GM12872 (cell line): ENCODE measurements at regions not wholly inside any gene's neighbourhood (a gene's known extent, or its start where the extent isn't known, plus 50 kb on each side); places are given as distances from the start of the nearest gene placed in this dataset.

Source experiments
- TF ChIP-seq, protein P1 (sequence below): IDR thresholded peaks from 3 replicates; pipeline ENCODE4 v1.5.1; 2011; ENCODE audit warnings: low read depth, mild to moderate bottlenecking, low read length, moderate library complexity; ENCODE audit not compliant: insufficient read depth

DNA sequence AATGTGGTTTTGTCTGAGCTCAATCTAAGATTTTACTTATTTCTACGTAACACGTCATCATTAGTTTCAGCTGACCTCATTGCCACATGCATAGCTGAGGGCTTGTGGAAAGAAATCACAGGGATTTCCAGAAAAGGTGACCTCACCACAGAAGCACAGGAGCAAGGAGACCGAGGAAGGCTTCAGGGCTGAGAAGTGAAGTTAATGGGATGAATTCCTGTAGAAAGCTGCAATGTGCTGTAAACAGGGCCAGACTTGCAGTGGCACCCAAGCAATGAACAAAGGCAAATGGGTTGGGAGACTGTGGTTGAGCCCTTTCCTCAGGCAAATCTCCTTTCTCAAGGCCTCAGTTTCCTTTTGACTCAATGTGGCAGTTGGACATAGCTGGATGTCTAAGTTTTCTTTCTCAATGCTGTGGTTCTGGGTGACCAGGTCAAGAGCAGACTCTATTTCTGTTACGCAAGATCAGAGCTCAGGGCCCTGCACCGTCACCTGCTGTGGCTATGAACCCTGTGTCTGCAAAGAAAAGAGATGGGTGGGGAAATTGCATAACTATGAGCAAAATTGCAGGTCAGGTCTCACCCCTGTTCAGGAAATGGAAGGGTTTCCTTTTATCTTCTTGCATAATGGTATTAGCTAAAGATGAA lies 252.2 kb upstream of the TBL1XR1 start:
- TF ChIP-seq, protein P1, sequence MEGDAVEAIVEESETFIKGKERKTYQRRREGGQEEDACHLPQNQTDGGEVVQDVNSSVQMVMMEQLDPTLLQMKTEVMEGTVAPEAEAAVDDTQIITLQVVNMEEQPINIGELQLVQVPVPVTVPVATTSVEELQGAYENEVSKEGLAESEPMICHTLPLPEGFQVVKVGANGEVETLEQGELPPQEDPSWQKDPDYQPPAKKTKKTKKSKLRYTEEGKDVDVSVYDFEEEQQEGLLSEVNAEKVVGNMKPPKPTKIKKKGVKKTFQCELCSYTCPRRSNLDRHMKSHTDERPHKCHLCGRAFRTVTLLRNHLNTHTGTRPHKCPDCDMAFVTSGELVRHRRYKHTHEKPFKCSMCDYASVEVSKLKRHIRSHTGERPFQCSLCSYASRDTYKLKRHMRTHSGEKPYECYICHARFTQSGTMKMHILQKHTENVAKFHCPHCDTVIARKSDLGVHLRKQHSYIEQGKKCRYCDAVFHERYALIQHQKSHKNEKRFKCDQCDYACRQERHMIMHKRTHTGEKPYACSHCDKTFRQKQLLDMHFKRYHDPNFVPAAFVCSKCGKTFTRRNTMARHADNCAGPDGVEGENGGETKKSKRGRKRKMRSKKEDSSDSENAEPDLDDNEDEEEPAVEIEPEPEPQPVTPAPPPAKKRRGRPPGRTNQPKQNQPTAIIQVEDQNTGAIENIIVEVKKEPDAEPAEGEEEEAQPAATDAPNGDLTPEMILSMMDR: no peak

DNA sequence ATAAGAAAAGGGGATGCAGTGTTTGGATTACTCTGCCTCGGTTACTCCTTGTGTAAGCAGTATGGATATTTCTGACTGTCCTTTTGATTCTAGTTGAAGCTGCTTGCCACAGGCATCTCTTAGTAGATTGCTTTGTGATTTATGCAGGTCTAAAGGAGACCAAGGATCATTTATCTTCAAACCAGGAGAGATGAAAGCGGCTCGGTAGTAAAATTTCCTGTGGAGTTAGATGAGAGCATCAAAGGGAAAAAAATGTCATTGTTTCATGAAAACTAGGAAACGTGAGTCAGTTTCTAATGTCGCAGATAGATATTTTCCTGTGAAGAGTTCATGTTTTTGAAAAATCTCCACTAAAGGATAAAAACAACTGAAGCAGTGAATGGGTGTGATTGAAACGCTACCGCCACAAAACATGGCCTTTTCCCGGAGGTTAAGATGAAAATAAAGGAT lies 254.0 kb upstream of the TBL1XR1 start:
- TF ChIP-seq, protein P1: no peak

DNA sequence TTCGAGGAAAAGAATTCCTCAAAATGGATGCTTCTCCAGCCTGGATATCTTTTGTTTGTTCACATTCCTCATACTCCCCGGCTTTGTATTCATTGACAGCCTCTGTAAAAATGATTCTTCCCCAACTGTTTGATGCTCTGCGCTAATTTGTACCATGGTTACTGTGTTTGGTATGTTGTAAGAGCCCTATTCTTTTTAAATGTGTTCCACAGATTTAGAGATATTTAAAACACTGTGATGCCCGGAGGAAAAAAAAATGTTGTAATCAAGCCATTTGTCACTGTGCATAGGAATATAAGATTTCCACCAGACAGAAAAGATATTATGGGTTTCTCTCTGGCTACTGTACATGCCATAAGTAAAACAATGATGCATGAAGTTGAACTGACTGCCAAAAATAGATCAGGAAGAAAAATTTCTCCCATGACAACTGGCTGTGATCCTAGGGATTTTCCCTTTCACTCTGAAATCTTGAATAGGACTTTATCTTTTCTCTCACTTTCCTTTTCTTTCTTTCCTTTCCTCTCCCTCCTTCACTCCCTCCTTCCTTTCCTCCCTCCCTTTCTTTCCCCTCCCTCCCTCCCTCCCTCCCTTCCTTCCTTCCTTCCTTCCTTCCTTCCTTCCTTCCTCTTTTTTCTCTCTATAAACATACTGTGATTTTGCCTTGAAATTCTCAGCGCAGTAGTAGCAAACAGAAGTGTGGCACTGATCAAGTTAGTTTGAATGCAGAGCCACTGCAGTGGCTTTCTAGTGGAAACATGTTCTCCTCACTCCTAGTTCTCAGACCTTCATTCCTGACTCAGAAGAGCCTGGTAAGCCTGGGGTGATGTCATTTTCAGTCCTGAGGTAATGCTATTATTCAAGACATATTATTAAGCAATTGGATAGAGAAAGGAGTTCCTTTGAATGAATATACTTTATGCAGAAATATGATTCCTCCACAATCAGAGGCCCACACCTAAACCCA lies 254.9 kb upstream of the TBL1XR1 start:
- TF ChIP-seq, protein P1: no peak

DNA sequence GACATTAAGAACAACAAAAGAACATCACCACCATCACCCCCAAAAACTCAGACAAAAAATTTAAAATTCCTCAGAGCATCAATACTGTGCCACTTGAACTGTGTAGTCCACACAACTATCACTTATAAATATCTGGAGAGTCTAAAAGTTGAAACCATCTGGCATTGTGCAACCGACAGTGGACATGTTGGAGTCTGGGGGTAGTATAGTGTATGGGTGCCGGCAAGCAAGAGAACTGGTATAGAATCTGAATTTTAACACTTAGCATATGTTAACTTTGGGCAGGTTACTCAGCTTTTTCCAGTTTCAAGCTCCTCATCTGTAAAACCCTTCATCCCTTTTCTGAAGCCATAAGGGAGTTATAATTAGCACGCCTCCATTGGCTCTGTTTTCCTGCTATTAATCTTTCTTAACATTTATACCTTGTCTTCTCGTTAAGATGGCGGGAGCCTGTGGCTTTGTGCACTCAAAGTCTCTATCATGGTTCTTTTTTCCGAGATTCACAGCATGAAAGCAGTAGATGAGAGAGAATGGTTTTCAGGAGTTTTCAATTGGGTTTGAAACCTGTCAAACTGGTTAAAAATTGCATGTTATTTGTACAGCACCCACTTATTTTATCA lies 255.7 kb upstream of the TBL1XR1 start:
- TF ChIP-seq, protein P1: no peak

DNA sequence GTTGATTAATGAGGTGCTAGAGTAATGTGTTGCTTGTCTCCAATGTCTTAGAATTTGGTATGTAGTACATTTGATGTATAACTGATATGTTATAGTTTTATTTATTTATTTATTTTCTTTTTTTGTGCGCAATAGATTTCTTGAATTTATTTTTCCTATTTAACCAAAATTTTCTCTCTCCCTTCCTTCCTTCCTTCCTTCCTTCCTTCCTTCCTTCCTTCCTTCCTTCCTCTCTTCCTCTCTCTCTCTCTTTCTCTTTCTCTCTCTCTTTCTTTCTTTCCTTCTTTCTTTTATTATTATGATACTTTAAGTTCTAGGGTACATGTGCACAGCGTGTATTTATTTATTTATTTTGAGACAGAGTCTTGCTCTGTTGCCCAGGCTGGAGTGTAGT lies 256.2 kb upstream of the TBL1XR1 start:
- TF ChIP-seq, protein P1: no peak

DNA sequence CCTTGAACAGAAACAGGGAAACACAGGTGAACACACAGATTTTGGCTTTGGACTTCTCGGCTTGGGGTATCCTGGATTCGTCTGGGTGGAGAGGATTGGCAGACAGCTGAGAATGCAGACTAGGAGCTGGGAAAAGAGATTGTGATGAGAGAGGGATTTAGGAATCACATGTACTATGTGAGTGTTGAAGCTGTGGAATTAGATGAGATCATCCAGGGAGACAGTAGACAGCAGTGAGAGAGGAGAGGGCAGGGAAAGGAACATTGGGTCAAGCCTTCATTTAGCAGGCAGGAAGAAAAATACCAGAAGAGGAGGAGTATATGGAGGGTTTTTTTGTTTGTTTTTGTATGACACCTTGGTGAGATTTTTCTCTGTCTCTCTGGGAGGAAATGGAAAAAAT lies 262.1 kb upstream of the TBL1XR1 start:
- TF ChIP-seq, protein P1: no peak

DNA sequence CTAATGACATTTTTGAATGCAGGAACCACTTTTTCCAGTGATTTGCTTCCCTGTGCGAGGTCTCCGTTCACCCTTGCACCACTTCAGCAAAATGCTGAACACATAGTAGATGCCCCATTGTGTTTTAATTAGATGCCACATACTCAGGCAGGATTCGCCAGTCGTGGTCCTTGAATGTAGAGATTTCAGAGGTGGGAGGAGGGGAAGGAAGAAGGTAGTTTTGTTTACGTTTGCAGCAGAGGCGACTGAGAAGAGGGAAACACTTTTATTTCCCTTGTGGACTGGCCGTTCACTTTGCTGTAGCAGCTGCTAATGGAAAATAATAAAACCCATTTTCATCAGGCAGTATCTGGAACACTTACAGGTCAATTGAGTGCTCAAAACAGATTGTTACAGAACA lies 262.8 kb upstream of the TBL1XR1 start:
- TF ChIP-seq, protein P1: no peak
